ENCODE measurements at regions not wholly inside any gene's neighbourhood (a gene's known extent, or its start where the extent isn't known, plus 50 kb on each side); places are given as distances from the start of the nearest gene placed in this dataset.

DNA sequence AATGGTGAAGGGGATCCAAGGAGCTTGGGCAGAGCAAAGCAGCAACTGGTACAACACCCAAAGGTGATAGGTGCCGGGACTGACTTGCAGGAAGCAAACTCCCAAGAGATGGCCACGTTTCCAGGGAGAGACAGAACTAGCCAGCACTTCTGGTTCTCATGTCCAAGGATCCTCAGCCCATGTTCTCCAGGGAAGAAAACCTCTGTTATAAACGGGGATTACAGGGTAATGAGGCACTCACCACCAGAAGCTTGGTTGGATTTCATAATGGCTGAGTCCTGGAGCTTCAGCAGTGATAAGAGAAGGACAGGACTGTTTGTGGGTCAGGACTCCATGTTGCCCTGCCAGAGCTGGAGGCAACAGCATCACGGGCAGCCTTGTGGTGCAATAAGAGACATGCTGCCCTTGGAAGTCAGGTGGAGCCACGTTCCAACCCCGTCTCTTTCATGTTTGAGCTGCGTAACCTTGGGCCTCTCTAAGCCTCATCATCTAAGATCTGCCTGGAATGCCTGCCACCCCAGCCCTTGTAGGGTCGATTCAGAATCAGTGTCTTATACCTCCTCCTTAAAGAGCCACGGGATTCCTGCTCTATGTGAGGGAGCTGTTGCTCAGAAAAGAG, 181.0 kb downstream of the ABHD5 start:
- Histone ChIP-seq H3K4me1 (ENCODE audit: control insufficient read depth, extremely low read depth, insufficient read depth, low read length) (peaks cover 73% of the 10 kb centered on the region), H3K9me1 (ENCODE audit: control insufficient read depth, extremely low read depth, insufficient read depth, low read length) (no peaks in the 10 kb centered on the region), H2AFZ (ENCODE audit: control insufficient read depth, low read length) (no peak overlapping the region), H3K9ac (ENCODE audit: control insufficient read depth, extremely low read depth, insufficient read depth, low read length) (peak overlapping the region; percentile 35), H3K27me3 (ENCODE audit: control insufficient read depth, extremely low read depth, insufficient read depth, low read length) (no peaks in the 10 kb centered on the region), H3K27ac (ENCODE audit: control insufficient read depth, insufficient read depth, low read length) (peak overlapping the region; percentile 75), H3K4me3 (ENCODE audit: control insufficient read depth in 2 of 3, extremely low read depth in 1 of 3, insufficient read depth in 2 of 3, low read depth in 1 of 3, low read length in 3 of 3) (peak overlapping the region in 2 of 3 experiments; percentile 3 to 4), H4K20me1 (ENCODE audit: control insufficient read depth, extremely low read depth, insufficient read depth, low read length) (no peaks in the 10 kb centered on the region), H3K36me3 (ENCODE audit: control insufficient read depth in 2 of 2, extremely low read depth in 1 of 2, insufficient read depth in 2 of 2, low read length in 2 of 2) (no peaks in the 10 kb centered on the region), H3K9me3 (ENCODE audit: control insufficient read depth, low read depth, low read length) (no peaks in the 10 kb centered on the region), H3K79me2 (ENCODE audit: control insufficient read depth, insufficient read depth, low read length) (no peaks in the 10 kb centered on the region), H3K4me2 (ENCODE audit: control insufficient read depth, extremely low read depth, insufficient read depth, low read depth, low read length) (peak overlapping the region; percentile 55)
- DNase-seq (ENCODE audit: low read depth, low spot score) (no peak), FAIRE-seq (no peak)
- TF ChIP-seq, protein P1, sequence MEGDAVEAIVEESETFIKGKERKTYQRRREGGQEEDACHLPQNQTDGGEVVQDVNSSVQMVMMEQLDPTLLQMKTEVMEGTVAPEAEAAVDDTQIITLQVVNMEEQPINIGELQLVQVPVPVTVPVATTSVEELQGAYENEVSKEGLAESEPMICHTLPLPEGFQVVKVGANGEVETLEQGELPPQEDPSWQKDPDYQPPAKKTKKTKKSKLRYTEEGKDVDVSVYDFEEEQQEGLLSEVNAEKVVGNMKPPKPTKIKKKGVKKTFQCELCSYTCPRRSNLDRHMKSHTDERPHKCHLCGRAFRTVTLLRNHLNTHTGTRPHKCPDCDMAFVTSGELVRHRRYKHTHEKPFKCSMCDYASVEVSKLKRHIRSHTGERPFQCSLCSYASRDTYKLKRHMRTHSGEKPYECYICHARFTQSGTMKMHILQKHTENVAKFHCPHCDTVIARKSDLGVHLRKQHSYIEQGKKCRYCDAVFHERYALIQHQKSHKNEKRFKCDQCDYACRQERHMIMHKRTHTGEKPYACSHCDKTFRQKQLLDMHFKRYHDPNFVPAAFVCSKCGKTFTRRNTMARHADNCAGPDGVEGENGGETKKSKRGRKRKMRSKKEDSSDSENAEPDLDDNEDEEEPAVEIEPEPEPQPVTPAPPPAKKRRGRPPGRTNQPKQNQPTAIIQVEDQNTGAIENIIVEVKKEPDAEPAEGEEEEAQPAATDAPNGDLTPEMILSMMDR (optimal IDR thresholded peaks at IDR 0.05 in 1 of 3, IDR thresholded peaks at IDR 0.05 in 1 of 3, conservative IDR thresholded peaks at IDR 0.05 in 1 of 3; ENCODE audit: extremely low read depth in 1 of 3, insufficient read depth in 2 of 3, low read length in 3 of 3), result no peak
- no peak for TF ChIP-seq EZH2 (IDR thresholded peaks at IDR 0.05; ENCODE audit: low read length)
- dilution Hi-C loops (cut with MboI; ENCODE audit: extremely low pct_ligation_motif_present, low sequenced_read_pairs), result no loop called here

DNA sequence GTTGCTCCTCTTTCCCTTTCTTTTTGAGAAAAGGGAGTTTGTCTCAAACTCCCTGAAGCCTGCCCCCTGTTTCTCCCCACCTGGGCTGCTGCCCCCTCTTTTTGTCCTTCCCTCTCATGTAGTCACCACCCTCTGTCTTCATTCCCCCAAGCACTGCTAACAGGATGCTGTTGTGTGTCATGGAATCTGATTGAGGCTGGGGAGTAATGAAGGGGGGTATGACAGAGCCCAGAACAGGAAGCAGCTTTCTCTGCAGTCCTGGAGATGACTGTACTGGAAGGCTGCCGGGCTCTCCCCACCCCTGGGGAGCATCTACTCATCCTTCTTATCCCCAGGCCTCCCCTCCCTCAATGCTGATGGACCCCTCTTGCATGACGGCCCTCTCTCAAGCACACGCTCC, 181.6 kb downstream of the ABHD5 start:
- no peaks in the 10 kb centered on the region for H3K9me3 ChIP-seq (ENCODE audit: control insufficient read depth, low read depth, low read length)
- H4K20me1 ChIP-seq (ENCODE audit: control insufficient read depth, extremely low read depth, insufficient read depth, low read length), result no peaks in the 10 kb centered on the region
- H3K27me3 ChIP-seq (ENCODE audit: control insufficient read depth, extremely low read depth, insufficient read depth, low read length), result no peaks in the 10 kb centered on the region
- peak overlapping the region; percentile 55 for H3K4me2 ChIP-seq (ENCODE audit: control insufficient read depth, extremely low read depth, insufficient read depth, low read depth, low read length)
- H3K36me3 ChIP-seq (ENCODE audit: control insufficient read depth in 2 of 2, extremely low read depth in 1 of 2, insufficient read depth in 2 of 2, low read length in 2 of 2), result no peaks in the 10 kb centered on the region
- DNase-seq (ENCODE audit: low read depth, low spot score), result peak; percentile 75
- no peak for TF ChIP-seq EZH2 (IDR thresholded peaks at IDR 0.05; ENCODE audit: low read length)
- TF ChIP-seq, protein P1 (optimal IDR thresholded peaks at IDR 0.05 in 1 of 3, IDR thresholded peaks at IDR 0.05 in 1 of 3, conservative IDR thresholded peaks at IDR 0.05 in 1 of 3; ENCODE audit: extremely low read depth in 1 of 3, insufficient read depth in 2 of 3, low read length in 3 of 3), result no peak
- H3K79me2 ChIP-seq (ENCODE audit: control insufficient read depth, insufficient read depth, low read length), result no peaks in the 10 kb centered on the region
- dilution Hi-C loops (cut with MboI; ENCODE audit: extremely low pct_ligation_motif_present, low sequenced_read_pairs), result no loop called here
- peak overlapping the region; percentile 75 for H3K27ac ChIP-seq (ENCODE audit: control insufficient read depth, insufficient read depth, low read length)
- H3K9me1 ChIP-seq (ENCODE audit: control insufficient read depth, extremely low read depth, insufficient read depth, low read length), result no peaks in the 10 kb centered on the region
- FAIRE-seq, result peak; percentile 94
- peak overlapping the region; percentile 35 for H3K9ac ChIP-seq (ENCODE audit: control insufficient read depth, extremely low read depth, insufficient read depth, low read length)
- H3K4me3 ChIP-seq (ENCODE audit: control insufficient read depth in 2 of 3, extremely low read depth in 1 of 3, insufficient read depth in 2 of 3, low read depth in 1 of 3, low read length in 3 of 3), result no peak overlapping the region
- H2AFZ ChIP-seq (ENCODE audit: control insufficient read depth, low read length), result no peak overlapping the region
- H3K4me1 ChIP-seq (ENCODE audit: control insufficient read depth, extremely low read depth, insufficient read depth, low read length), result peaks cover 68% of the 10 kb centered on the region

Data from keratinocyte (primary cell).